ENCODE measurements at regions not wholly inside any gene's neighbourhood (a gene's known extent, or its start where the extent isn't known, plus 50 kb on each side); places are given as distances from the start of the nearest gene placed in this dataset.

GRCh38 chr16:62224646-62225209 is 188.5 kb upstream of the CDH8 start:
- TF ChIP-seq, protein P1, sequence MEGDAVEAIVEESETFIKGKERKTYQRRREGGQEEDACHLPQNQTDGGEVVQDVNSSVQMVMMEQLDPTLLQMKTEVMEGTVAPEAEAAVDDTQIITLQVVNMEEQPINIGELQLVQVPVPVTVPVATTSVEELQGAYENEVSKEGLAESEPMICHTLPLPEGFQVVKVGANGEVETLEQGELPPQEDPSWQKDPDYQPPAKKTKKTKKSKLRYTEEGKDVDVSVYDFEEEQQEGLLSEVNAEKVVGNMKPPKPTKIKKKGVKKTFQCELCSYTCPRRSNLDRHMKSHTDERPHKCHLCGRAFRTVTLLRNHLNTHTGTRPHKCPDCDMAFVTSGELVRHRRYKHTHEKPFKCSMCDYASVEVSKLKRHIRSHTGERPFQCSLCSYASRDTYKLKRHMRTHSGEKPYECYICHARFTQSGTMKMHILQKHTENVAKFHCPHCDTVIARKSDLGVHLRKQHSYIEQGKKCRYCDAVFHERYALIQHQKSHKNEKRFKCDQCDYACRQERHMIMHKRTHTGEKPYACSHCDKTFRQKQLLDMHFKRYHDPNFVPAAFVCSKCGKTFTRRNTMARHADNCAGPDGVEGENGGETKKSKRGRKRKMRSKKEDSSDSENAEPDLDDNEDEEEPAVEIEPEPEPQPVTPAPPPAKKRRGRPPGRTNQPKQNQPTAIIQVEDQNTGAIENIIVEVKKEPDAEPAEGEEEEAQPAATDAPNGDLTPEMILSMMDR (IDR thresholded peaks at IDR 0.05), result no peak
- no peak for TF ChIP-seq POLR2A (IDR thresholded peaks at IDR 0.05)

Data from uterus (tissue), 2 donors.